ENCODE measurements at regions not wholly inside any gene's neighbourhood (a gene's known extent, or its start where the extent isn't known, plus 50 kb on each side); places are given as distances from the start of the nearest gene placed in this dataset.

- TF ChIP-seq CTCF (conservative IDR thresholded peaks at IDR 0.05; ENCODE audit: low read depth, low read length) (no peak), POLR2A (IDR thresholded peaks at IDR 0.05; ENCODE audit: low read depth, low read length) (no peak), RAD21 (IDR thresholded peaks at IDR 0.05; ENCODE audit: low read length) (no peak), RCOR1 (IDR thresholded peaks at IDR 0.05; ENCODE audit: insufficient replicate concordance, low read length) (no peak), MXI1 (IDR thresholded peaks at IDR 0.05; ENCODE audit: borderline replicate concordance, low read depth, low read length) (no peak), USF2 (IDR thresholded peaks at IDR 0.05; ENCODE audit: low read depth, low read length) (no peak), RFX5 (IDR thresholded peaks at IDR 0.05; ENCODE audit: low read depth, low read length) (no peak), ELK1 (IDR thresholded peaks at IDR 0.05; ENCODE audit: borderline replicate concordance, low read depth, low read length) (no peak)
Observed at GRCh38 chr5:104494083-104494482, 931.5 kb upstream of the NUDT12 start.

Data from IMR-90 (cell line).